LNCaP clone FGC (cell line): ENCODE measurements at regions not wholly inside any gene's neighbourhood (a gene's known extent, or its start where the extent isn't known, plus 50 kb on each side); places are given as distances from the start of the nearest gene placed in this dataset.

ENCODE experiments used
- DNase-seq: peaks from one replicate; pipeline ENCODE4 v3.0.0-alpha.2; 2011; ENCODE audit warnings: low read depth
- H3K4me3 ChIP-seq: 2 replicates; pipeline ENCODE4 v1.5.1; 2011; ENCODE audit warnings: mild to moderate bottlenecking, low read depth, low read length, control low read depth
- CTCF ChIP-seq: IDR thresholded peaks from 2 replicates; pipeline ENCODE4 v1.5.1; 2012; ENCODE audit warnings: mild to moderate bottlenecking; ENCODE audit not compliant: control insufficient read depth, insufficient read depth; ENCODE audit errors: extremely low read depth

- H3K4me3 ChIP-seq = no peak overlapping the region
- no peak for DNase-seq
- TF ChIP-seq CTCF = no peak
Observed at GRCh38 chr13:83546476-83546875, 335.8 kb downstream of the SLITRK1 start.

- no peak for DNase-seq
- no peak for TF ChIP-seq CTCF
- H3K4me3 ChIP-seq = no peak overlapping the region
Observed at GRCh38 chr13:83538636-83539035, 343.6 kb downstream of the SLITRK1 start.

GRCh38 chr13:83536941-83537340, 345.3 kb downstream of the SLITRK1 start:
- TF ChIP-seq CTCF = no peak
- no peak for DNase-seq
- H3K4me3 ChIP-seq = no peak overlapping the region

- no peak for TF ChIP-seq CTCF
- no peak for DNase-seq
- no peak overlapping the region for H3K4me3 ChIP-seq
Observed at GRCh38 chr13:83536153-83536552, 346.1 kb downstream of the SLITRK1 start.

GRCh38 chr13:83532809-83533208, 349.5 kb downstream of the SLITRK1 start:
- DNase-seq = no peak
- no peak overlapping the region for H3K4me3 ChIP-seq
- no peak for TF ChIP-seq CTCF

GRCh38 chr13:83531022-83531421, 351.3 kb downstream of the SLITRK1 start:
- H3K4me3 ChIP-seq = no peak overlapping the region
- no peak for DNase-seq
- no peak for TF ChIP-seq CTCF

- no peak for DNase-seq
- no peak for TF ChIP-seq CTCF
- no peak overlapping the region for H3K4me3 ChIP-seq
Observed at GRCh38 chr13:83516781-83517180, 365.5 kb downstream of the SLITRK1 start.
